ENCODE measurements at regions not wholly inside any gene's neighbourhood (a gene's known extent, or its start where the extent isn't known, plus 50 kb on each side); places are given as distances from the start of the nearest gene placed in this dataset.
"Not testable (repeated sequence)": the region's sequence is repeated elsewhere in the genome, so short reads cannot be mapped to it uniquely, and the experiment has no call there.

- FAIRE-seq = no peak
These were observed 248.5 kb upstream of the SLC8A1 start for GRCh38 chr2:40700231-40700954.

DNA sequence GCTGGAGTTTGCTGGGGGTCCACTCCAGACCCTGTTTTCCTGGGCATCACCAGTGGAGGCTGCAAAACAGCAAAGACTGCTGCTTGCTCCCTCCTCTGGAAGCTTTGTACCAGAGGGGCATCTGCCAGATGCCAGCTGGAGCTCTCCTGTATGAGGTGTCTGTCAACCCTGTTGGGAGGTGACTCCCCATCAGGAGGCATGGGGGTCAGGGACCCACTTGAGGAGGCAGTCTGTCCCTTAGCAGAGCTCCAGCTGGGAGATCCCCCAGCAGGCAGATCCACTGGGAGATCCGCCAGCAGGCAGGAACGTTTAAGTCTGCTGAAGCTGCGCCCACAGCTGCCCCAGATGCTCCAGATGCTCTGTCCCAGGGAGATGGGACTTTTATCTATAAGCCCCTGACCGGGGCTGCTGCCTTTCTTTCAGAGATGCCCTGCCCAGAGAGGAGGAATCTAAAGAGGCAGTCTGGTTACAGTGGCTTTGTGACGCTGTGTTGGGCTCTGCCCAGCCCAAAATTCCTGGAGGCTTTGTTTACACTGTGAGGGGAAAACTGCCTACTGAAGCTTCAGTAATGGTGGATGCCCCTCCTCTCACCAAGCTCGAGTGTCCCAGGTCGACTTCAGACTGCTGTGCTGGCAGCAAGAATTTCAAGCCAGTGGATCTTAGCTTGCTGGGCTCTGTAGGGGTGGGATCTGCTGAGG is 260.5 kb upstream of the SLC8A1 start:
- not testable (repeated sequence) for FAIRE-seq

DNA sequence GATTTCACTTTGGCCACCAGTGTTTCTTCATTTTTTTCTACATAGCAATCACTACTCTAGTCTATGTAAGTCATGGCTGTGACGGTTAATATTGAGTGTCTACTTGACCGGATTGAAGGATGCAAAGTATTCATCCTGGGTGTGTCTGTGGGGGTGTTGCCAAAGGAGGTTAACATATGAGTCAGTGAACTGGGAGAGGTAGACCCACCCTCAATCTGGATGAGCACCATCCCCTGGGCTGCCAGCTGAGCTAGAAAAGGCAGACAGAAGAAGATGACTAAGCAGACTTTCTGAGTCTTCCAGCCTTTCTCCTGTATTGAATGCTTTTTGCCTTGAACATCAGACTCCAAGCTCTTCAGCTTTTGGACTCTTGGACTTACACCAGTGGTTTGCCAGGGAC is 265.0 kb upstream of the SLC8A1 start:
- no peak for FAIRE-seq

DNA sequence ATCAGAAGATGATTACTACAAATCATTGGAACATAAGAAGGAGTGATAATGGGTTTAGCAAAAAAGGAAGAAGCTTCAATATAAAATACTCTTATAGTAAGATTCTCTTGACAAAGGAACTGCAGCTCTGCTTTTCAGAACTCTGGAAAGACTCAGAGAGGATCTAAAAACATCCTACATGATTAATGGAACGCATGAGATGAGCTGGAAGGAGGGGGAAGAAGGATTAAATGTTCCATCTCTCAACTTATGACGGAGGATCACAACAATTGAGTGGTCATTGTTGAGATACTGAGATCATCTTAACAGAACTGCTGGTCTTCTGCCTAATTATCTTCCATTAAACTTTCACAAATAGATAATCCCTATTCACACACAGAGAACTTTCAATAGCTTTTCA is 267.5 kb upstream of the SLC8A1 start:
- no peak for FAIRE-seq

DNA sequence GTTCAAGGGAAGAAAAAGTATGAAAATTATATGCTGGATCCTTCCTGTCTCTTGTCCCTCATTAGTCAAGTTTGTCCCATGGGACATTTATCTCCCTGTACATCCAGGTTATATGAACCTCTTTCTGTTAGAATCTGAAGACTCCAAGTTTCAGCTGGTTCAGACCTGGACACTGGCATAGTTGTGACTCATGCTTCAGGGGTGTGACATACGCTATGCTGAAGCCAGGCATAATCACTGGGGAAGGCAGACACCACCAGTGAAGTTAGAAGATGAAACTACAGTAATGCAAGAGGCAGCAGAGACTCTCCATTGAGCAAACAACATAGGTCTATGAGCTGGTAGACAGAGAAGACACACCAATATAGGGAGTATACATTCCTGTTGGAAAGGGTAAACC is 269.7 kb upstream of the SLC8A1 start:
- no peak for FAIRE-seq

GRCh38 chr2:40723194-40723593 is 271.3 kb upstream of the SLC8A1 start:
- FAIRE-seq = no peak

GRCh38 chr2:40725040-40725439 is 273.1 kb upstream of the SLC8A1 start:
- FAIRE-seq = no peak

DNA sequence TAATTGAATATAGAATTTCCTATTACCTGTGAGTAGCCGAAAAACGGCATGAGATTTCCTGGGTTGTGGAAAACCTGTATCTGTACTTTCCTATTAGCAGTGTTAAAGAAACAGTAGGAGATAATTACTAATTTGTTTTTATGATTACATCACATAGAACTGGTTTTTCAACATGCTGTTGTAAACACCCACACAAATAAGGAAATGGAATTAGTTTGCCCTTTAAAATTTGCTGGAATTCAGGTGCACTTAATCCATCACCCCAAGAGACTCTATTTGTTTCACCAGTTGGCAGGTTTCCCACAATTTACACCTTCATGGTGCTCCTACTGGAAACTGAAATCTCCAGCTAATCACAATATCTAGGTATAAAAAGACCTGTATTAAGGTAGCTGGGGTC is 274.1 kb upstream of the SLC8A1 start:
- no peak for FAIRE-seq

- no peak for FAIRE-seq
These were observed 282.9 kb upstream of the SLC8A1 start for GRCh38 chr2:40734797-40735196.

GRCh38 chr2:40737180-40737579 is 285.3 kb upstream of the SLC8A1 start:
- FAIRE-seq = peak; percentile 71

DNA sequence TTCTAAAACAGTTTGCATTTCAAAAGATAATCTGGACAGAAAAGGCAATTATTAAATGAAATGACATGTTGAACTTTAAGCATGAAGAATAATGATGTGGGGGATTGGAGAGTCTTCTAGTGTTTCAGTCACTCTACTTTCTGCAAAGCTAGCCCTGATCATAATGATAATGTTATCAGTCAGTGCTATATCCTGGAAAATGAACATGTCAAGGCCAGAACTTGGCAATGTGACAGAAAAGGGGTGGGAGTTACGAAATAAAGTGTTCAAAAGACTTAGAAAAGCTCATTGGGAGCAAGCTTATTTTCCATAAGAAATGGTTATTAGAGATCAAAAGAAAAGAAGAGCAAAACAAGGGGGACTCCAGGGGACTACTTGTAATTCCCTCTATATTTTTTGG is 288.5 kb upstream of the SLC8A1 start:
- no peak for FAIRE-seq

GRCh38 chr2:40741532-40741931 is 289.6 kb upstream of the SLC8A1 start:
- no peak for FAIRE-seq

DNA sequence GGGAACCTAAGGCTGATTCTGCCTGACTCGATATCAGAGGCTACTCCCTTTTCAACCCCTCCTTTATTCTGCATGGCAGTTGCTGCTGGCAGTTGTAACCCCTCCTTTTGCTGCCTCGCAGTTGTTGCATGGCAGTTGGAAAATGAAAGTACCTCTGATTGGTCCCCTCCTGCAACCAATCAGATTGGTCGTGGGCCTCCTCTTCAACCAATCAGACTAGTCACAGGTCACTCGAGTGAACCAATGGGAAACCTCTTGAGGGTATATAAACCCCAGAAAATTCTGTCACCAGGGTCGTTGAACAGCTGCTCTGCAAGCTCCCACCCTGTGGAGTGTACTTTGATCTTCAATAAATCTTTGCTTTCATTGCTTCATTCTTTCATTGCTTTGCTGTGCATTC is 294.3 kb upstream of the SLC8A1 start:
- no peak for FAIRE-seq

GRCh38 chr2:40751981-40752380 is 300.1 kb upstream of the SLC8A1 start:
- FAIRE-seq = no peak

DNA sequence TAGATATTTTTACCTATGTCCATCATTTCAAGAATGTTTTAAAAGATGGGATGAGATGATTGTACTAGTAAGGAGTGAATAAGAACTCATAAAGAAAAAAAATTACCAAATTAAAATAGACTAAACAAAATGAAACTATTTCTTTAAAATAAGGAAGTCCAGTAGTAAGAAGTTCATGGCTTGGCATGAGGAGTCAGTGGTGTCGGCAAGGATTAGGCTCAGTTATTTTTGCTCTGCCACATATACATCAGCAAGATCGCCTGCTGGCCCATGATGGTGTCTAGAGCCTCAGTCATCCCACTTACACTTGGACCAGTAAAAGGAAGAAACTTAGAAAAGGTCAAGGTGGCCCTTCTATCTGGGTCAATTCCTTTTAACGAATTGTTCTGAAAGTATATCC is 300.9 kb upstream of the SLC8A1 start:
- FAIRE-seq = no peak

DNA sequence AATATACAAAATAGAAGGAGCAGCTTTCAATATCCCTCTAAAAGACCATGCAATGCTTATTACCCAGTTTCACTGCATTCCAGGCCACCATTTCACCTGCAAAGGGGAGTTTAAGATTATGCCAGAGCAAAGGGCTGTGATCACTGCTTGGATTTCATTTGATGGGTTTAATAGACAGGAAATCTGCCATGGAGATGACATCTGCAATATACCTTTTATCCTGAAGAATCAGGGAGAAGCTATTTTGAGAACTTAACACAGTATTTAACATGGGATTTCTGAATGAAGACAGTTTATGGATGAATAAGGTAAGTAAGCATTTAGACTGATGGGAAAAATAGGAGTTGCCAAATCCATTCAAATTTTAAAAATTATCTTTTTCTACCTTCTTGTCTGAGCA is 303.0 kb upstream of the SLC8A1 start:
- no peak for FAIRE-seq

GRCh38 chr2:40758401-40759155 is 306.7 kb upstream of the SLC8A1 start:
- peak; percentile 62 for FAIRE-seq

GRCh38 chr2:40760071-40760666 is 308.3 kb upstream of the SLC8A1 start:
- no peak for FAIRE-seq

- no peak for FAIRE-seq
These were observed 321.4 kb upstream of the SLC8A1 start for GRCh38 chr2:40773291-40773690.

DNA sequence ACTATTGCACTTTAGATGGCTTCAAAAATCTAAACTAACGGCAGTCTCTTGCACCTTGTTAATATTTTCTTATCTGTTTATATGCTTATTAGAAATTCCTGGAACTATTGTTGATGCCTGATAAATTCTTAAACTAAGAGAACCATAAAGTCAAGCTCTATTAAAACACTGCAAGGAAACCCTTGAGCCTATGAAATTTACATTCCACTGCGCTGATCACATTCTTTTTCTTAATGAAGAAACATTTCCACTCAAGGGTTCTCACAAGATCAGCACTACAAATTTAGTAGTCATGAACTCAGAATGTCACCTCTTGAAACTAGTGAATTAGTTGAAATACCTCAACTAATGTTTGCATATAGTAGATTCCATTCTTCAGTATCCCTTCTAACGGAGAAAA is 331.8 kb upstream of the SLC8A1 start:
- FAIRE-seq = no peak

DNA sequence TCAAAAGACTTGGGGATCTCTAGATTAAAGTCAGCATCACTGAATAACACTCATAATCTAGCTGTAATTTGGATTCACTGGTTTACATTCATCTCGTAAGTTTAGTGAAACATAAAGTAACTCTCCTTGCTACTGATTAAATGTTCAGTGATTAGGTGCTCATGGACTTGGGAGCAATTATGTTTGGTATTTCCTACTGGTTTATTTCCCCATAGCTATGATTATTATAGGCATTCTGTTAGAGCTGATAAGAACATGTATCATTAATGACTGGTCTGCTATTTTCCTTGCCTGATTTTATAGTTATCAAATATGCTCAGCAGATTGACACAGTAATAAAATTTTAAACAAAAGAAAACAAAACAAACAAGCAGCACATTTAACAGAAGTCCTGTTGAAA is 334.7 kb upstream of the SLC8A1 start:
- FAIRE-seq = no peak

GRCh38 chr2:40797120-40797519 is 345.2 kb upstream of the SLC8A1 start:
- FAIRE-seq = no peak

- no peak for FAIRE-seq
These were observed 352.0 kb upstream of the SLC8A1 start for GRCh38 chr2:40803900-40804299.

- no peak for FAIRE-seq
These were observed 357.3 kb upstream of the SLC8A1 start for GRCh38 chr2:40809156-40809555.
